Hematopoietic multipotent progenitor cell (in vitro differentiated cells): ENCODE measurements at regions not wholly inside any gene's neighbourhood (a gene's known extent, or its start where the extent isn't known, plus 50 kb on each side); places are given as distances from the start of the nearest gene placed in this dataset.

ENCODE experiments used
- DNase-seq, 3 donors: peaks; one replicate each; pipeline ENCODE4 v3.0.0-alpha.2; 2011 to 2015; ENCODE audit warnings: low read depth in 2 of 3, low spot score in 2 of 3

DNA sequence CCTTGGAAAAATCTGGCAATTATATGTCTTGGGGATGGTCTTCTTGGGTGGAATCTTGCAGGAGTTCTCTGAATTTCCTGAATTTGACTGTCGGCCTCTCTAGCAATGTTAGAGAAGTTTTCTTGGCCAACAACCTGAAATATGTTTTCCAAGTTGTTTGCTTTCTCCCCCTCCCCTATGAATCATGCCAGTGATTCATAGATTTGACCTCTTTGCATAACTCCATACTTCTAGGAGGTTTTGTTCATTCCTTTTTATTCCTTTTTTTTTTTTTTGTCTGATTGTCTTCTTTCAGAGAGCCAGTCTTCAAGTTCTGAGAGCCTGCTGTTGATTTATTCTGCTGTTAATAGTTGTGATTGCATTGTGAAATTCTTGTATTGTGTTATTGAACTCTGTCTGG, 56.7 kb upstream of the SLC44A1 start:
- no peak for DNase-seq

DNA sequence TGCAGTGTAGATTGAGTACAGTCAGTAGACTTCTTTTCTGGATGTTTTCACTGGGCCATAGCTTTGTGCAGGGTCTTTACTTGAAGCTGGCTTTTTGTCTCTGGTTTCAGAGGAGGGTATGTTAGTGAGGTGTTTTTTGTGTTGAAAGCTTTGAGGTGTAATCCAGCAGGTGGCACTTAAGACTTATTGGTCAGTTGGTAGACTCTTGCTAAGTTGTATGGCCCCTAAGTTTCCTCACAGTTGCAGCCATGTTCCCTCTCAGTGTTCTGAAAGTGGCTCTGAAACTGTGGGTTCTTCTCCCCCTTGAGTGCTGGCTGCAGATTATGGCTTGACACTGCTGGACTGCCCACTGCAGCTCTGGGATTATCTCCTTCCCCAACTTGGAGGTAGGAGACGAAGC, 55.7 kb upstream of the SLC44A1 start:
- DNase-seq = no peak

DNA sequence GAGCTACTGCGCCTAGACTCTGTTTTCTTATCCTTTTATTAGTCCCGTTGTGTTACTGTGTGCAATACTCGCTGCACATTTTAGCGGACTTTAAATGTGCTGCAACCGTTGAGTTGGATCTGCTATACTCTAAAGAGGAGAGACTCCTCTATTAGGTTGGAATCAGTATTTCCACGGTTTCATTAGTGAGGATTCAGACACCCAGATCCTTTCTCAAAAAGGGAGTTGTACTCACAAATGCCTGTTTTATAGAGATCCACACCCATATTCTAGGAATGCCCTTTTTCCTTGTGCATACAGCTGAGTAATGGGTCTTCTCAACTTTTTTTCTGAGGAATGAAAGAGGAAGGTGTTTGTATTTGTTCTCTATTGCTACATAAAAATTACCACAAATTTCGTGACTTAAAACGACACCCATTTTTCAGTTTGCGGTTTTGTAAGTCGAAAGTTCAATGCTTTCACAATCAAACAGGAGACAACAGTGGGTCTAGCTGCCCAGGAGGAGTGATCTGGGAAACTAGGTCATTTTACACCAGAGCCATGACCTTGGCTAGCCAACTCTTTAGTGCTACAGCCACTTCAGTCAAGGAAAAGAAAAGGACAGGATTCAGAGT, 52.8 kb upstream of the SLC44A1 start:
- no peak for DNase-seq

DNA sequence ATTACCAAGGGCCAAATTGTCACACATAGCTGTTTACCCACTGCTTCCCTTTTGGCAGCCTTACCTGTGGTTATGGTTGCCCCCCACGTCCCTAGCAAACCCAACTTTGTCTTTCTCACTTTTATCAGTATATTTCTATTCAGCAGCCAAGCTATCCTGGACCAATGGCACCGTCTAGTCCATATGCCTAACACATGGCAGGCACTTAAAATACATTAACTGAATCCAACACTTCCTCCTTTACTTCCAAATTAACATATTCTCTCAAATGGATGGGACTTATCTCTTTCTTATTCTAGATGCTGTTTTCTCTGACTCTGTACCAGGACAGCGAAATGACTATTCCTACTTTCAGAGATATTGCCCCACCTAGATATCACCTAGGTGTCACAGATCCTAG, 50.9 kb upstream of the SLC44A1 start:
- no peak for DNase-seq

DNA sequence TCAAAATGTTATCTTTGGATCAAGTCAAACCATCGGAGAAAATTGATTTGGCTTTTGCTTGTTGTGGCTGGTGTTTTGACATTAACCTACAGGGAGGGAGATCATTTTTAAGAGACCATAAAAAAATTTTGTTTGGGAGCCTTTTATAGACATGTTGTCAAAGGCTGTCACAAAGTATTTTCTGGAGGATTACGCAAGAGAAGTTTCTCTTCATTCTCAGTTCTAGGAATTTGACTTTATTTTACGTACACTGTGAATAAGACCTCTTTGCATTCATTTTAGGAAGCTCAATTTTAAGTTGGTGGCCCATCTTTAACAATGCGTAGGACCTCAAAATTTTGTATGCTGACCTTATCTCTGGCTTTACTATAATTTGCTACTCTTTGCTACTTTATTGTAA, 50.2 kb upstream of the SLC44A1 start:
- DNase-seq = no peak
